GM13976 (cell line): ENCODE measurements at regions not wholly inside any gene's neighbourhood (a gene's known extent, or its start where the extent isn't known, plus 50 kb on each side); places are given as distances from the start of the nearest gene placed in this dataset.
"Not testable (repeated sequence)": the region's sequence is repeated elsewhere in the genome, so short reads cannot be mapped to it uniquely, and the experiment has no call there.

Experiments
- DNase-seq: peaks from one replicate; pipeline ENCODE4 v3.0.0; 2012; ENCODE audit warnings: low spot score
- CTCF ChIP-seq: IDR thresholded peaks from 2 replicates; pipeline ENCODE4 v1.5.1; 2012; ENCODE audit warnings: borderline replicate concordance, mild to moderate bottlenecking; ENCODE audit not compliant: insufficient read depth; ENCODE audit errors: extremely low read depth, missing control alignments, control extremely low read depth
- in situ Hi-C: fragments of 300-500 bp; cut with MboI; formaldehyde crosslinking; loops from one replicate; pipeline ENCODE4 v1.12.0; 2022; ENCODE audit warnings: low sequenced_read_pairs, mixed read lengths, inconsistent platforms; ENCODE audit not compliant: unreplicated experiment

- TF ChIP-seq CTCF = no peak
- no peak for DNase-seq
- in situ Hi-C loops = no loop called here
Observed at GRCh38 chr13:97890573-97890972, 62.9 kb upstream of the IPO5 start.

GRCh38 chr13:97891964-97892363 is 61.5 kb upstream of the IPO5 start:
- DNase-seq = not testable (repeated sequence)

GRCh38 chr13:97892717-97893116 is 60.8 kb upstream of the IPO5 start:
- DNase-seq = no peak
- in situ Hi-C loops = no loop called here
- TF ChIP-seq CTCF = no peak

More at GRCh38 chr13:97891964-97892363, 61.5 kb upstream of the IPO5 start:
- in situ Hi-C loops = not testable (repeated sequence)

GRCh38 chr13:97895383-97895782 is 58.1 kb upstream of the IPO5 start:
- no peak for TF ChIP-seq CTCF
- in situ Hi-C loops = no loop called here
- DNase-seq = no peak

- in situ Hi-C loops = no loop called here
- DNase-seq = no peak
- no peak for TF ChIP-seq CTCF
Observed at GRCh38 chr13:97896446-97896845, 57.0 kb upstream of the IPO5 start.

- no peak for TF ChIP-seq CTCF
- in situ Hi-C loops = no loop called here
- no peak for DNase-seq
Observed at GRCh38 chr13:97901716-97902115, 51.8 kb upstream of the IPO5 start.
